DND-41 (cell line): ENCODE measurements at regions not wholly inside any gene's neighbourhood (a gene's known extent, or its start where the extent isn't known, plus 50 kb on each side); places are given as distances from the start of the nearest gene placed in this dataset.
A peak's percentile ranks its signal among the peaks of the same experiment; 100 is the strongest.

Experiments used
- ATAC-seq: fragments of 200-7000 bp; cut with Tn5 transposase; 3 replicates; pipeline ENCODE4 v1.9.1; 2021; ENCODE audit warnings: low read depth; ENCODE audit not compliant: insufficient read depth
- DNase-seq: peaks from one replicate; pipeline ENCODE4 v3.0.0-alpha.2; 2020
- H2AFZ ChIP-seq: 2 replicates; pipeline ENCODE4 v1.6.0; 2012; ENCODE audit warnings: low read depth, low read length
- H3K27ac ChIP-seq: 2 replicates; pipeline ENCODE4 v1.5.1; 2012; ENCODE audit warnings: low read length, inconsistent platforms
- H3K27me3 ChIP-seq: fragments of 200-600 bp; sonication (generic); 2 replicates; pipeline ENCODE4 v1.6.0; 2012; ENCODE audit warnings: low read length, mild to moderate bottlenecking, inconsistent platforms; ENCODE audit not compliant: insufficient read depth, poor library complexity
- H3K36me3 ChIP-seq: 2 replicates; pipeline ENCODE4 v1.5.1; 2012; ENCODE audit warnings: low read length, inconsistent platforms; ENCODE audit not compliant: insufficient read depth
- H3K4me1 ChIP-seq: 2 replicates; pipeline ENCODE4 v1.5.1; 2012; ENCODE audit warnings: mild to moderate bottlenecking, low read length; ENCODE audit not compliant: insufficient read depth
- H3K4me2 ChIP-seq: 2 replicates; pipeline ENCODE4 v1.6.0; 2012; ENCODE audit warnings: mild to moderate bottlenecking, moderate library complexity, low read length, inconsistent platforms; ENCODE audit not compliant: insufficient read depth
- H3K4me3 ChIP-seq, 2 experiments: fragments of 200-600 bp in 1 of 2; shearing (Covaris generic) in 1 of 2; 2 replicates each; pipeline ENCODE4 v1.5.1; 2012 to 2016; ENCODE audit warnings: inconsistent platforms in 2 of 2, low read length in 2 of 2, mild to moderate bottlenecking in 2 of 2, low read depth in 1 of 2, moderate library complexity in 1 of 2
- H3K79me2 ChIP-seq: 2 replicates; pipeline ENCODE4 v1.6.0; 2012; ENCODE audit warnings: low read length, inconsistent platforms; ENCODE audit not compliant: insufficient read depth
- H3K9ac ChIP-seq: 2 replicates; pipeline ENCODE4 v1.6.0; 2012; ENCODE audit warnings: low read depth, mild to moderate bottlenecking, inconsistent platforms, low read length, moderate library complexity
- H3K9me3 ChIP-seq: 2 replicates; pipeline ENCODE4 v1.5.1; 2012; ENCODE audit warnings: low read length, moderate library complexity, mild to moderate bottlenecking, inconsistent platforms; ENCODE audit not compliant: insufficient read depth, severe bottlenecking
- H4K20me1 ChIP-seq: 2 replicates; pipeline ENCODE4 v1.6.0; 2012; ENCODE audit warnings: low read length; ENCODE audit not compliant: insufficient read depth
- EZH2 ChIP-seq: IDR thresholded peaks from 3 replicates; pipeline ENCODE4 v1.6.1; 2012; ENCODE audit warnings: borderline replicate concordance, low read depth, mild to moderate bottlenecking, moderate library complexity, low read length, inconsistent platforms; ENCODE audit not compliant: severe bottlenecking
- TF ChIP-seq, protein P1 (sequence below): IDR thresholded peaks from 2 replicates; pipeline ENCODE4 v1.5.1; 2012; ENCODE audit warnings: borderline replicate concordance, low read length, moderate library complexity, mild to moderate bottlenecking; ENCODE audit not compliant: poor library complexity, severe bottlenecking; ENCODE audit errors: extremely low read depth

DNA sequence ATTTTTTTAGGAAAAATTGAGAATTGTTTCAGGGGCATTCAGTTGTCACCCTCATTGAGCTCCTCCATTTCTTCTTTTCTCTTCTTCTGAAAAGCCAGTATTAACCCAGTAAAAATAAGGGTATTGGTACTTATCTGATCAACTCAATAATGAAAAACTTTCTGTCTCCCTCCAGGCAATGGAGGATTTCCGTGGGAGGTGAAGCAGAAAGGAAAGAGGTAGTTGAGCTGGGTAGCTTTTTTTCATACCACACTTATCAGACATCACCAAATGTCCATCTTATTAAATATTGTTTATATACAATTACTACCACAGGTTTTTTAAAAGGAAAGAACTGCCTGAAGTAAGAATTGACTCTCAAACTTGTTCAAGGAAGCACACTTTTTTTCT, 731.1 kb upstream of the ZNF608 start:
- no peak overlapping the region for H3K4me2 ChIP-seq
- H3K9ac ChIP-seq: no peak overlapping the region
- no peak overlapping the region for H3K27ac ChIP-seq
- no peak for TF ChIP-seq EZH2
- TF ChIP-seq, protein P1, sequence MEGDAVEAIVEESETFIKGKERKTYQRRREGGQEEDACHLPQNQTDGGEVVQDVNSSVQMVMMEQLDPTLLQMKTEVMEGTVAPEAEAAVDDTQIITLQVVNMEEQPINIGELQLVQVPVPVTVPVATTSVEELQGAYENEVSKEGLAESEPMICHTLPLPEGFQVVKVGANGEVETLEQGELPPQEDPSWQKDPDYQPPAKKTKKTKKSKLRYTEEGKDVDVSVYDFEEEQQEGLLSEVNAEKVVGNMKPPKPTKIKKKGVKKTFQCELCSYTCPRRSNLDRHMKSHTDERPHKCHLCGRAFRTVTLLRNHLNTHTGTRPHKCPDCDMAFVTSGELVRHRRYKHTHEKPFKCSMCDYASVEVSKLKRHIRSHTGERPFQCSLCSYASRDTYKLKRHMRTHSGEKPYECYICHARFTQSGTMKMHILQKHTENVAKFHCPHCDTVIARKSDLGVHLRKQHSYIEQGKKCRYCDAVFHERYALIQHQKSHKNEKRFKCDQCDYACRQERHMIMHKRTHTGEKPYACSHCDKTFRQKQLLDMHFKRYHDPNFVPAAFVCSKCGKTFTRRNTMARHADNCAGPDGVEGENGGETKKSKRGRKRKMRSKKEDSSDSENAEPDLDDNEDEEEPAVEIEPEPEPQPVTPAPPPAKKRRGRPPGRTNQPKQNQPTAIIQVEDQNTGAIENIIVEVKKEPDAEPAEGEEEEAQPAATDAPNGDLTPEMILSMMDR: no peak
- H3K9me3 ChIP-seq: no peaks in the 10 kb centered on the region
- no peak overlapping the region for H3K4me3 ChIP-seq
- no peaks in the 10 kb centered on the region for H3K27me3 ChIP-seq
- no peaks in the 10 kb centered on the region for H4K20me1 ChIP-seq
- no peaks in the 10 kb centered on the region for H3K4me1 ChIP-seq
- ATAC-seq (no peak), DNase-seq (no peak)
- H2AFZ ChIP-seq: no peak overlapping the region
- no peaks in the 10 kb centered on the region for H3K36me3 ChIP-seq
- H3K79me2 ChIP-seq: no peaks in the 10 kb centered on the region

DNA sequence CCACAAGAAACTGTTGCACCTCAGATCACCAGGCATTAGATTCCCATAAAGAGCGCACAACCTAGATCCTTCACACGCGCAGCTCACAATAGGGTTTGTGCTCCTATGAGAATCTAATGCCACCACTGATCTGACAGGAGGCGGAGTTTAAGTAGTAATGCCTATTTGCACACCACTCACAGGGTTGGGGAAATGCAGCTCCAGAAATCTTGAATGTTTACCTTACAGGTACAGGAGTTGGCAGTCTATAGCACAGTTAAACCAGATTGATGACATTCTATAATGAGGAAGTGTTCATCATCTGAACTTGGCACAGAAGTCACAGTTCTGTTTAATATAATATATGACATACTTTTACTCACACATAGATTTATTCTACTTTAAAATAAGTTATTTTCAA, 732.2 kb upstream of the ZNF608 start:
- Histone ChIP-seq H4K20me1 (no peaks in the 10 kb centered on the region), H3K4me1 (no peaks in the 10 kb centered on the region), H3K79me2 (no peaks in the 10 kb centered on the region), H3K27me3 (no peaks in the 10 kb centered on the region), H3K36me3 (no peaks in the 10 kb centered on the region), H3K9ac (no peak overlapping the region), H3K27ac (no peak overlapping the region), H3K9me3 (no peaks in the 10 kb centered on the region), H3K4me2 (no peak overlapping the region), H2AFZ (no peak overlapping the region), H3K4me3 (no peak overlapping the region)
- TF ChIP-seq, protein P1: no peak
- TF ChIP-seq EZH2: no peak
- no peak for ATAC-seq
- no peak for DNase-seq

DNA sequence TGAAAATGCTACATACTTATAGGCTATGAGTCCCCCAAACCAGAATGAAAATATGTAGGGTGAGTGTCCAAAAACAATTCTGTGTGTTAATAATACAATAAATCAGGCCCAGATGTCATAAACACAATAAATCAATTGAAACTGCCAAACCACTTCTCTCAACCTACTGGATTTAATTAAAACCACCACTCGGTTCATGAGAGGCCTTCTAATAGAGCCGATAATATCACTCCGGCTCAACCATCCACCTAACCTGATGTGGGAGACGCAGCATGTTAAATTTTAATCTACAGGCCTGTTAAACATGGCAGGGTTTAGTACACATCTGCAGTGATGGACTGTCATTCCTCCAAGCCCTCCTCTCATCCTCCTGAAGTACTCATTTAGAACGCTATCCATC, 734.5 kb upstream of the ZNF608 start:
- Histone ChIP-seq H3K27ac (no peak overlapping the region), H3K4me1 (no peaks in the 10 kb centered on the region), H3K79me2 (no peaks in the 10 kb centered on the region), H2AFZ (0 out of 2 replicates have a peak overlapping the region, but pooled peaks have one; percentile 1), H3K27me3 (no peaks in the 10 kb centered on the region), H3K4me2 (no peak overlapping the region), H3K9ac (no peak overlapping the region), H3K36me3 (no peaks in the 10 kb centered on the region), H3K9me3 (no peaks in the 10 kb centered on the region), H4K20me1 (no peaks in the 10 kb centered on the region), H3K4me3 (no peak overlapping the region)
- TF ChIP-seq, protein P1: no peak
- TF ChIP-seq EZH2: no peak
- ATAC-seq (no peak), DNase-seq (no peak)
